ENCODE measurements at regions not wholly inside any gene's neighbourhood (a gene's known extent, or its start where the extent isn't known, plus 50 kb on each side); places are given as distances from the start of the nearest gene placed in this dataset.

GRCh38 chr4:165724786-165725185, 148.3 kb upstream of the TLL1 start:
- TF ChIP-seq BCL11A (tag by site-specific recombination; IDR thresholded peaks at IDR 0.05; ENCODE audit: low read depth) (no peak), ZNF274 (IDR thresholded peaks at IDR 0.05; ENCODE audit: low read length) (no peak), ZNF274 (tag by site-specific recombination; IDR thresholded peaks at IDR 0.05; ENCODE audit: borderline replicate concordance) (no peak), TCF7L2 (IDR thresholded peaks at IDR 0.05; ENCODE audit: borderline replicate concordance, low read depth, low read length) (no peak), CTCF (tag by site-specific recombination; IDR thresholded peaks at IDR 0.05) (no peak), GFI1B (tag by site-specific recombination; IDR thresholded peaks at IDR 0.05) (no peak), ZNF114 (tag by site-specific recombination; IDR thresholded peaks at IDR 0.05) (no peak), FEZF1 (tag by site-specific recombination; IDR thresholded peaks at IDR 0.05) (no peak), ZBTB7A (tag by site-specific recombination; IDR thresholded peaks at IDR 0.05; ENCODE audit: low read depth) (no peak), ZNF488 (tag by site-specific recombination; IDR thresholded peaks at IDR 0.05) (no peak), ZNF664 (tag by site-specific recombination; IDR thresholded peaks at IDR 0.05) (no peak)
- TF ChIP-seq, protein P1, sequence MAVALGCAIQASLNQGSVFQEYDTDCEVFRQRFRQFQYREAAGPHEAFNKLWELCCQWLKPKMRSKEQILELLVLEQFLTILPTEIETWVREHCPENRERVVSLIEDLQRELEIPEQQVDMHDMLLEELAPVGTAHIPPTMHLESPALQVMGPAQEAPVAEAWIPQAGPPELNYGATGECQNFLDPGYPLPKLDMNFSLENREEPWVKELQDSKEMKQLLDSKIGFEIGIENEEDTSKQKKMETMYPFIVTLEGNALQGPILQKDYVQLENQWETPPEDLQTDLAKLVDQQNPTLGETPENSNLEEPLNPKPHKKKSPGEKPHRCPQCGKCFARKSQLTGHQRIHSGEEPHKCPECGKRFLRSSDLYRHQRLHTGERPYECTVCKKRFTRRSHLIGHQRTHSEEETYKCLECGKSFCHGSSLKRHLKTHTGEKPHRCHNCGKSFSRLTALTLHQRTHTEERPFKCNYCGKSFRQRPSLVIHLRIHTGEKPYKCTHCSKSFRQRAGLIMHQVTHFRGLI (tag by site-specific recombination; IDR thresholded peaks at IDR 0.05), result no peak
- TF ChIP-seq, protein P2, sequence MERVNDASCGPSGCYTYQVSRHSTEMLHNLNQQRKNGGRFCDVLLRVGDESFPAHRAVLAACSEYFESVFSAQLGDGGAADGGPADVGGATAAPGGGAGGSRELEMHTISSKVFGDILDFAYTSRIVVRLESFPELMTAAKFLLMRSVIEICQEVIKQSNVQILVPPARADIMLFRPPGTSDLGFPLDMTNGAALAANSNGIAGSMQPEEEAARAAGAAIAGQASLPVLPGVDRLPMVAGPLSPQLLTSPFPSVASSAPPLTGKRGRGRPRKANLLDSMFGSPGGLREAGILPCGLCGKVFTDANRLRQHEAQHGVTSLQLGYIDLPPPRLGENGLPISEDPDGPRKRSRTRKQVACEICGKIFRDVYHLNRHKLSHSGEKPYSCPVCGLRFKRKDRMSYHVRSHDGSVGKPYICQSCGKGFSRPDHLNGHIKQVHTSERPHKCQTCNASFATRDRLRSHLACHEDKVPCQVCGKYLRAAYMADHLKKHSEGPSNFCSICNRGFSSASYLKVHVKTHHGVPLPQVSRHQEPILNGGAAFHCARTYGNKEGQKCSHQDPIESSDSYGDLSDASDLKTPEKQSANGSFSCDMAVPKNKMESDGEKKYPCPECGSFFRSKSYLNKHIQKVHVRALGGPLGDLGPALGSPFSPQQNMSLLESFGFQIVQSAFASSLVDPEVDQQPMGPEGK (tag by site-specific recombination; IDR thresholded peaks at IDR 0.05), result no peak
